GM10266 (cell line): ENCODE measurements at regions not wholly inside any gene's neighbourhood (a gene's known extent, or its start where the extent isn't known, plus 50 kb on each side); places are given as distances from the start of the nearest gene placed in this dataset.

Experiments
- DNase-seq: peaks from one replicate; pipeline ENCODE4 v3.0.0; 2012; ENCODE audit errors: extremely low spot score
- TF ChIP-seq, protein P1 (sequence below): IDR thresholded peaks from 2 replicates; pipeline ENCODE4 v1.5.1; 2012; ENCODE audit warnings: mild to moderate bottlenecking, low read depth; ENCODE audit not compliant: control insufficient read depth, insufficient read depth; ENCODE audit errors: missing control alignments

DNA sequence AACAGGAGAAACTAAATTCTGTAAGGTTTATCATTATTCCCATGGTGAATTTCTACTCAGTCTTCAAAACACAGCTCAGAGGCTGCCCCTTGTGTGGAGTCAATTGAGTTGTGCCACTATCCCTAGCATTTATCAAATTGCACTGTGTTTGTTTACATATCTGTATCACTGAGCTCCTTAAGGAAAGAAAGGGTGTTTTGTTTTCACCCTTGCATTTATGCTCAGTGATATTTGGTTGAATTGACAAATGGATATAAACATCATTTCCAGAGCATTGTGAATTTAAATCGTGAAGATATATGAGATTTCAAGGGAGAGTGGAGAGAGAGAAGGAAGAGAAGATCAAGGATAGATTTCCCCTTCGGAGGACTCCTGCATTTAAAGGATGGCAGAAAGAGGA, 55.1 kb upstream of the TNFRSF19 start:
- DNase-seq = no peak
- TF ChIP-seq, protein P1, sequence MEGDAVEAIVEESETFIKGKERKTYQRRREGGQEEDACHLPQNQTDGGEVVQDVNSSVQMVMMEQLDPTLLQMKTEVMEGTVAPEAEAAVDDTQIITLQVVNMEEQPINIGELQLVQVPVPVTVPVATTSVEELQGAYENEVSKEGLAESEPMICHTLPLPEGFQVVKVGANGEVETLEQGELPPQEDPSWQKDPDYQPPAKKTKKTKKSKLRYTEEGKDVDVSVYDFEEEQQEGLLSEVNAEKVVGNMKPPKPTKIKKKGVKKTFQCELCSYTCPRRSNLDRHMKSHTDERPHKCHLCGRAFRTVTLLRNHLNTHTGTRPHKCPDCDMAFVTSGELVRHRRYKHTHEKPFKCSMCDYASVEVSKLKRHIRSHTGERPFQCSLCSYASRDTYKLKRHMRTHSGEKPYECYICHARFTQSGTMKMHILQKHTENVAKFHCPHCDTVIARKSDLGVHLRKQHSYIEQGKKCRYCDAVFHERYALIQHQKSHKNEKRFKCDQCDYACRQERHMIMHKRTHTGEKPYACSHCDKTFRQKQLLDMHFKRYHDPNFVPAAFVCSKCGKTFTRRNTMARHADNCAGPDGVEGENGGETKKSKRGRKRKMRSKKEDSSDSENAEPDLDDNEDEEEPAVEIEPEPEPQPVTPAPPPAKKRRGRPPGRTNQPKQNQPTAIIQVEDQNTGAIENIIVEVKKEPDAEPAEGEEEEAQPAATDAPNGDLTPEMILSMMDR = no peak

DNA sequence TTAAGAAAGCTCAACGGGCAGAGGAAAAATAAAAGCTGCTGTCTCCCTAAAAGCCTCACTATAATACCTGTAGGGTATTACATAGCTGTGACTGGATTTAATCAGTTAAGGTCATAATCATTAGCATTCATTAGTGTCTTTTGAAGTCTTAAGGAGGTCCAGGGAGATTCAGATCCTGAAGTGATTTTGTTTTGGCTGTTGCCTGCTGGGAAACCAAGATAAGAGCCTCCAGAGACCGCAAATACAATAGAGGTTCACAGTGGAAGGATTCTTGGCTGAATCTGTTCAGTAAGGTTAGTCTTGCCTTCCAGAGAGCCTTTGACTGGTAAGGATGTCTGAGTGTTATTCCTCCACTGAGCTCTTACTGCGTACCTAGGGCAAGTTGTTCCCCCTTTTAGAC, 54.0 kb upstream of the TNFRSF19 start:
- TF ChIP-seq, protein P1 = no peak

DNA sequence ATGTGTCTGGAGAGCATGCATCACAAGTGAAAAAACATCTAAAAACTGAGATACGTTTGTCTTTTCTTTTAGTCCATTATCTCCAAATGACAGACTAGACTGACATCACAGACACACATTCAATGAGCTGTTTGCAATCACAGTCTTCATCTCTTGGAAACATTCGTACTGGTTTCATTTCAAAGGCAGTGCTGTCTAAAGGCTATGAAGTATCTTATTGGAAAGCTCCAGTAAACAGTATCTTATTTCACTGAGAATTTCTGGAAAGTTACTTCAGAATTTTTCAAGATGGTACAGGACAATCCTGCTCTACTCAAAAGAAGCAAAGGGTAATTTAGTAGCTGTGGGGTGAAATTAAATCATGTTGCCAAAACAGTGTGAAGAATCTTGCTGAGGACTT, 53.5 kb upstream of the TNFRSF19 start:
- TF ChIP-seq, protein P1 = no peak
- DNase-seq = no peak

More for the DNA sequence above, 54.0 kb upstream of the TNFRSF19 start:
- DNase-seq = no peak

DNA sequence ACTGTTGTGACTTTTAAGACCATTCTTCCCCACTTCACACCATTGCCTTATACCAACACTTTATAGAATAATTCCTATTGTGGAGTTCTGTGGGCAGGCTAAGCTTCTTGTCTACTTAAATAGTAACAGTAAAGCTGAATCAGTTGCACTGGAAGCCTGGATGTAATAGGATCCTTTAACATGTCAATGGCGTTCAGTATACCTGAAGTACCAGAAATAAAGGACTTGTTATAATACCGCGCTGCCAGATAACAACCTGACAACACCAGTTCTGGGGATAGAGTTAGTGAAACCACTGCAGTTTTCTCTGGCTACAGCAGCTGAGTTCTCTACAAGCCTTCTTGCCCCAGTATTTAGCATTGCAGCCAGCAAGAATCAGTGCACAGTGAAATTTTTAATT, 52.0 kb upstream of the TNFRSF19 start:
- no peak for DNase-seq
- TF ChIP-seq, protein P1 = no peak
